ENCODE measurements at regions not wholly inside any gene's neighbourhood (a gene's known extent, or its start where the extent isn't known, plus 50 kb on each side); places are given as distances from the start of the nearest gene placed in this dataset.

GRCh38 chr13:109668433-109669233 is 117.8 kb downstream of the IRS2 start:
- H3K9me3 ChIP-seq = no peaks in the 10 kb centered on the region
- H3K27me3 ChIP-seq = no peaks in the 10 kb centered on the region
- TF ChIP-seq POLR2AphosphoS5 (IDR thresholded peaks at IDR 0.05) (no peak), EP300 (IDR thresholded peaks at IDR 0.05) (no peak), POLR2A (IDR thresholded peaks at IDR 0.05) (no peak)
- TF ChIP-seq, protein P1, sequence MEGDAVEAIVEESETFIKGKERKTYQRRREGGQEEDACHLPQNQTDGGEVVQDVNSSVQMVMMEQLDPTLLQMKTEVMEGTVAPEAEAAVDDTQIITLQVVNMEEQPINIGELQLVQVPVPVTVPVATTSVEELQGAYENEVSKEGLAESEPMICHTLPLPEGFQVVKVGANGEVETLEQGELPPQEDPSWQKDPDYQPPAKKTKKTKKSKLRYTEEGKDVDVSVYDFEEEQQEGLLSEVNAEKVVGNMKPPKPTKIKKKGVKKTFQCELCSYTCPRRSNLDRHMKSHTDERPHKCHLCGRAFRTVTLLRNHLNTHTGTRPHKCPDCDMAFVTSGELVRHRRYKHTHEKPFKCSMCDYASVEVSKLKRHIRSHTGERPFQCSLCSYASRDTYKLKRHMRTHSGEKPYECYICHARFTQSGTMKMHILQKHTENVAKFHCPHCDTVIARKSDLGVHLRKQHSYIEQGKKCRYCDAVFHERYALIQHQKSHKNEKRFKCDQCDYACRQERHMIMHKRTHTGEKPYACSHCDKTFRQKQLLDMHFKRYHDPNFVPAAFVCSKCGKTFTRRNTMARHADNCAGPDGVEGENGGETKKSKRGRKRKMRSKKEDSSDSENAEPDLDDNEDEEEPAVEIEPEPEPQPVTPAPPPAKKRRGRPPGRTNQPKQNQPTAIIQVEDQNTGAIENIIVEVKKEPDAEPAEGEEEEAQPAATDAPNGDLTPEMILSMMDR (IDR thresholded peaks at IDR 0.05) = no peak
- no peaks in the 10 kb centered on the region for H3K4me1 ChIP-seq
- 86 to 88% methylated on average over 1 to 5 of the region's 7 CpGs for WGBS, 2 donors (ENCODE audit: low coverage in 1 of 2)
- no peak overlapping the region for H3K27ac ChIP-seq
- H3K4me3 ChIP-seq = no peak overlapping the region
- no peak for ATAC-seq
- no peaks in the 10 kb centered on the region for H3K36me3 ChIP-seq

DNA sequence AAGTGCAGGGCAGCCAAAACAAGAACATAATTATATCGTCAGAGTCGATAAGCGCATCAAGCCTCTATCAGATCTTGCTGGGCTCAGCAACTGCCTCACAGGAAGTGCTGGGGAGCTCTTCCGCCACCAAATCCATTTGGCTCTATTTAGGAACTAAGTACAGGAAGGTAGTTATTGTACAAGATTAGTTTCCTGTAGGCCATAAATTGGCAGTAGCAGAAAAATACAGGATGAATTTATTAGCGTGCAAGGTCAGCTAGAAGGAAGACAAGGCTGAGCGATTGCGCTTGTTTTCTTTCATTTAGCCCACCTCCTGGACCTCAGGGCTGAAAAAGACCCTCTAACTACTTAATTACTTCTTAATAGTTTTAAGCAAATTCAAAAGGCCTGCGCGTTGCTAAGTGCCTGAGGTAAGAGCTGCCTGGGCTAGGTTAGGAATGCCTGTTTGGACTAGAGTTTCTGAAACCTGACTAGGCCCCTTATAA is 118.5 kb downstream of the IRS2 start:
- H3K4me3 ChIP-seq = no peak overlapping the region
- no peaks in the 10 kb centered on the region for H3K4me1 ChIP-seq
- no peak overlapping the region for H3K27ac ChIP-seq
- WGBS, 2 donors (ENCODE audit: low coverage in 1 of 2) = 72 to 76% methylated on average over 8 to 9 of the region's 9 CpGs
- no peak for ATAC-seq
- H3K9me3 ChIP-seq = no peaks in the 10 kb centered on the region
- TF ChIP-seq POLR2AphosphoS5 (IDR thresholded peaks at IDR 0.05) (no peak), POLR2A (IDR thresholded peaks at IDR 0.05) (no peak), EP300 (IDR thresholded peaks at IDR 0.05) (no peak)
- TF ChIP-seq, protein P1 (IDR thresholded peaks at IDR 0.05) = no peak
- no peaks in the 10 kb centered on the region for H3K36me3 ChIP-seq
- no peaks in the 10 kb centered on the region for H3K27me3 ChIP-seq

- 54 to 84% methylated on average over 6 to 9 of the region's 13 CpGs for WGBS, 2 donors (ENCODE audit: low coverage in 1 of 2)
- no peak overlapping the region for H3K4me3 ChIP-seq
- no peak for TF ChIP-seq POLR2A (IDR thresholded peaks at IDR 0.05)
- TF ChIP-seq POLR2AphosphoS5 (IDR thresholded peaks at IDR 0.05) = no peak
- TF ChIP-seq EP300 (IDR thresholded peaks at IDR 0.05) = no peak
- TF ChIP-seq, protein P1 (IDR thresholded peaks at IDR 0.05) = no peak
- H3K36me3 ChIP-seq = no peaks in the 10 kb centered on the region
- H3K4me1 ChIP-seq = no peaks in the 10 kb centered on the region
- H3K9me3 ChIP-seq = no peaks in the 10 kb centered on the region
- no peaks in the 10 kb centered on the region for H3K27me3 ChIP-seq
- ATAC-seq = no peak
- no peak overlapping the region for H3K27ac ChIP-seq
Measured at GRCh38 chr13:109667056-109667455, 119.3 kb downstream of the IRS2 start.

DNA sequence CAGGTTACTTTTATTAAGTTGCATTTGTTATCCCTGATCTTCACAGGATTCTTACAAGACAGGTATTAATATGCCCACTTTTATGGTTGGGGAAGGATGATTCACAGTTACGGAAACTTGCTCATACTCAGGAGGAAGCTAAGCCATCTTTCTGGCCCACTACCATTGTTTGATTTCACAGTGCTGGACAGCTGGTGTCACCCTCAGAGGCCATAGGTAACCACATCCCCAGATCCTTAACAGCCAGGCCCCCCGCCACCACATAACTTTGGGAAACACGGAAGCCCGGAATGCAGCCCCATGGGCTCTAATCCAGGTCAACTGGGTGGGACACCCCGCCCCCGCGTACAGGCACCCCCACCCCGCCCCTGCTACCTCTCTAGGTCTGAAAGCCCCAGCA is 119.7 kb downstream of the IRS2 start:
- no peak overlapping the region for H3K4me3 ChIP-seq
- no peak for TF ChIP-seq POLR2A (IDR thresholded peaks at IDR 0.05)
- TF ChIP-seq, protein P1 (IDR thresholded peaks at IDR 0.05) = no peak
- TF ChIP-seq EP300 (IDR thresholded peaks at IDR 0.05) = no peak
- no peak for TF ChIP-seq POLR2AphosphoS5 (IDR thresholded peaks at IDR 0.05)
- 50 to 62% methylated on average over 2 to 3 of the region's 8 CpGs for WGBS, 2 donors (ENCODE audit: low coverage in 1 of 2)
- no peak for ATAC-seq
- H3K27ac ChIP-seq = no peak overlapping the region
- H3K4me1 ChIP-seq = no peaks in the 10 kb centered on the region
- no peaks in the 10 kb centered on the region for H3K36me3 ChIP-seq
- H3K9me3 ChIP-seq = no peaks in the 10 kb centered on the region
- H3K27me3 ChIP-seq = no peaks in the 10 kb centered on the region

GRCh38 chr13:109665781-109666249 is 120.6 kb downstream of the IRS2 start:
- Histone ChIP-seq H3K27me3 (no peaks in the 10 kb centered on the region), H3K27ac (no peak overlapping the region), H3K36me3 (no peaks in the 10 kb centered on the region), H3K4me3 (no peak overlapping the region), H3K9me3 (no peaks in the 10 kb centered on the region), H3K4me1 (no peaks in the 10 kb centered on the region)
- no peak for ATAC-seq
- 88 to 91% methylated on average over 6 to 12 of the region's 15 CpGs for WGBS, 2 donors (ENCODE audit: low coverage in 1 of 2)
- TF ChIP-seq, protein P1 (IDR thresholded peaks at IDR 0.05) = no peak
- TF ChIP-seq POLR2AphosphoS5 (IDR thresholded peaks at IDR 0.05) = no peak
- TF ChIP-seq POLR2A (IDR thresholded peaks at IDR 0.05) = no peak
- no peak for TF ChIP-seq EP300 (IDR thresholded peaks at IDR 0.05)

Measured in gastroesophageal sphincter (tissue), 4 donors.